ENCODE measurements at regions not wholly inside any gene's neighbourhood (a gene's known extent, or its start where the extent isn't known, plus 50 kb on each side); places are given as distances from the start of the nearest gene placed in this dataset.
"Not testable (repeated sequence)": the region's sequence is repeated elsewhere in the genome, so short reads cannot be mapped to it uniquely, and the experiment has no call there.

- no peak for DNase-seq (ENCODE audit: low spot score)
Observed at GRCh38 chr22:34622602-34623001, 443.4 kb upstream of the ISX start.

GRCh38 chr22:34623580-34623979 is 442.4 kb upstream of the ISX start:
- no peak for DNase-seq (ENCODE audit: low spot score)
- TF ChIP-seq EZH2 (IDR thresholded peaks at IDR 0.05; ENCODE audit: borderline replicate concordance, low read depth, low read length, poor library complexity, severe bottlenecking) (no peak), CTCF (conservative IDR thresholded peaks at IDR 0.05; ENCODE audit: low read depth, low read length) (no peak)
- intact Hi-C loops (cut with micrococcal nuclease; ENCODE audit: unreplicated experiment), result no loop called here
- Histone ChIP-seq H3K4me3 (ENCODE audit: low read depth, low read length, poor library complexity, severe bottlenecking) (no peak overlapping the region), H3K9me3 (ENCODE audit: low read depth, low read length, poor library complexity, severe bottlenecking) (no peaks in the 10 kb centered on the region), H3K36me3 (ENCODE audit: insufficient read depth, low read length, poor library complexity, severe bottlenecking) (no peaks in the 10 kb centered on the region), H3K4me1 (ENCODE audit: insufficient read depth, low read length, poor library complexity, severe bottlenecking) (no peaks in the 10 kb centered on the region), H3K27ac (ENCODE audit: low read depth, low read length, poor library complexity, severe bottlenecking) (no peak overlapping the region), H3K27me3 (replicated peaks; ENCODE audit: insufficient read depth, low read depth, low read length, poor library complexity) (no peaks in the 10 kb centered on the region)
- ChIA-PET POLR2A (ENCODE audit: low non-redundant PET) (no interaction called here), CTCF (no interaction called here)
- no TSS peak for BruUV-seq (replicated peaks)

More at GRCh38 chr22:34622602-34623001, 443.4 kb upstream of the ISX start:
- Histone ChIP-seq H3K36me3 (ENCODE audit: insufficient read depth, low read length, poor library complexity, severe bottlenecking) (no peaks in the 10 kb centered on the region), H3K9me3 (ENCODE audit: low read depth, low read length, poor library complexity, severe bottlenecking) (no peaks in the 10 kb centered on the region), H3K4me3 (ENCODE audit: low read depth, low read length, poor library complexity, severe bottlenecking) (no peak overlapping the region), H3K27ac (ENCODE audit: low read depth, low read length, poor library complexity, severe bottlenecking) (no peak overlapping the region), H3K27me3 (replicated peaks; ENCODE audit: insufficient read depth, low read depth, low read length, poor library complexity) (no peaks in the 10 kb centered on the region), H3K4me1 (ENCODE audit: insufficient read depth, low read length, poor library complexity, severe bottlenecking) (no peaks in the 10 kb centered on the region)
- BruUV-seq (replicated peaks), result no TSS peak
- intact Hi-C loops (cut with micrococcal nuclease; ENCODE audit: unreplicated experiment), result no loop called here
- TF ChIP-seq CTCF (conservative IDR thresholded peaks at IDR 0.05; ENCODE audit: low read depth, low read length), result no peak
- TF ChIP-seq EZH2 (IDR thresholded peaks at IDR 0.05; ENCODE audit: borderline replicate concordance, low read depth, low read length, poor library complexity, severe bottlenecking), result no peak
- ChIA-PET CTCF (no interaction called here), POLR2A (ENCODE audit: low non-redundant PET) (no interaction called here)

- intact Hi-C loops (cut with micrococcal nuclease; ENCODE audit: unreplicated experiment); H3K9me3 ChIP-seq (ENCODE audit: low read depth, low read length, poor library complexity, severe bottlenecking); H3K36me3 ChIP-seq (ENCODE audit: insufficient read depth, low read length, poor library complexity, severe bottlenecking); POLR2A ChIA-PET (ENCODE audit: low non-redundant PET); H3K27ac ChIP-seq (ENCODE audit: low read depth, low read length, poor library complexity, severe bottlenecking); BruUV-seq (replicated peaks); H3K27me3 ChIP-seq (replicated peaks; ENCODE audit: insufficient read depth, low read depth, low read length, poor library complexity); H3K4me3 ChIP-seq (ENCODE audit: low read depth, low read length, poor library complexity, severe bottlenecking); DNase-seq (ENCODE audit: low spot score); CTCF ChIA-PET; H3K4me1 ChIP-seq (ENCODE audit: insufficient read depth, low read length, poor library complexity, severe bottlenecking): not testable (repeated sequence)
Observed at GRCh38 chr22:34625892-34626291, 440.1 kb upstream of the ISX start.

GRCh38 chr22:34638128-34638527 is 427.8 kb upstream of the ISX start:
- intact Hi-C loops (cut with micrococcal nuclease; ENCODE audit: unreplicated experiment), result no loop called here
- Histone ChIP-seq H3K36me3 (ENCODE audit: insufficient read depth, low read length, poor library complexity, severe bottlenecking) (no peaks in the 10 kb centered on the region), H3K4me1 (ENCODE audit: insufficient read depth, low read length, poor library complexity, severe bottlenecking) (no peaks in the 10 kb centered on the region), H3K27me3 (replicated peaks; ENCODE audit: insufficient read depth, low read depth, low read length, poor library complexity) (no peaks in the 10 kb centered on the region), H3K4me3 (ENCODE audit: low read depth, low read length, poor library complexity, severe bottlenecking) (no peak overlapping the region), H3K9me3 (ENCODE audit: low read depth, low read length, poor library complexity, severe bottlenecking) (no peaks in the 10 kb centered on the region), H3K27ac (ENCODE audit: low read depth, low read length, poor library complexity, severe bottlenecking) (no peak overlapping the region)
- BruUV-seq (replicated peaks), result no TSS peak
- ChIA-PET CTCF (no interaction called here), POLR2A (ENCODE audit: low non-redundant PET) (interaction anchor here (0.6 kb wide), 1 partner anchor 488 kb away, joined by 6 read pairs; no protein-coding TSS in a partner anchor)
- TF ChIP-seq CTCF (conservative IDR thresholded peaks at IDR 0.05; ENCODE audit: low read depth, low read length) (no peak), EZH2 (IDR thresholded peaks at IDR 0.05; ENCODE audit: borderline replicate concordance, low read depth, low read length, poor library complexity, severe bottlenecking) (no peak)
- no peak for DNase-seq (ENCODE audit: low spot score)

All from A673 (cell line).